ENCODE measurements at regions not wholly inside any gene's neighbourhood (a gene's known extent, or its start where the extent isn't known, plus 50 kb on each side); places are given as distances from the start of the nearest gene placed in this dataset.

GRCh38 chr10:42990016-42990720, 86.7 kb upstream of the RET start:
- intact Hi-C loops (cut with DNase I) = no loop called here
- no peak for TF ChIP-seq POLR2A (IDR thresholded peaks at IDR 0.05)
- no peak for TF ChIP-seq CTCF (IDR thresholded peaks at IDR 0.05)
- H3K27me3 ChIP-seq = no peaks in the 10 kb centered on the region
- H3K4me1 ChIP-seq = no peaks in the 10 kb centered on the region
- WGBS, 2 donors = 80 to 83% methylated on average over 1 of the region's 18 CpGs
- H3K27ac ChIP-seq = no peak overlapping the region
- no peaks in the 10 kb centered on the region for H3K36me3 ChIP-seq
- DNase-seq = no peak
- no peak overlapping the region for H3K4me3 ChIP-seq
- no peaks in the 10 kb centered on the region for H3K9me3 ChIP-seq

GRCh38 chr10:42990721-42991441, 86.0 kb upstream of the RET start:
- 84 to 100% methylated on average over 2 of the region's 18 CpGs for WGBS, 2 donors
- TF ChIP-seq CTCF (IDR thresholded peaks at IDR 0.05) (no peak), POLR2A (IDR thresholded peaks at IDR 0.05) (no peak)

GRCh38 chr10:42991442-42992098, 85.3 kb upstream of the RET start:
- no peak for TF ChIP-seq POLR2A (IDR thresholded peaks at IDR 0.05)
- no peak for TF ChIP-seq CTCF (IDR thresholded peaks at IDR 0.05)
- no peaks in the 10 kb centered on the region for H3K36me3 ChIP-seq
- no peak for DNase-seq
- 100% methylated on average over 1 to 2 of the region's 10 CpGs for WGBS, 2 donors
- no peaks in the 10 kb centered on the region for H3K27me3 ChIP-seq
- intact Hi-C loops (cut with DNase I) = no loop called here
- no peak overlapping the region for H3K27ac ChIP-seq
- H3K9me3 ChIP-seq = no peaks in the 10 kb centered on the region
- no peak overlapping the region for H3K4me3 ChIP-seq
- no peaks in the 10 kb centered on the region for H3K4me1 ChIP-seq

More at GRCh38 chr10:42990721-42991441, 86.0 kb upstream of the RET start:
- no peak for DNase-seq
- no peaks in the 10 kb centered on the region for H3K9me3 ChIP-seq
- no peak overlapping the region for H3K4me3 ChIP-seq
- H3K36me3 ChIP-seq = no peaks in the 10 kb centered on the region
- intact Hi-C loops (cut with DNase I) = no loop called here
- no peaks in the 10 kb centered on the region for H3K4me1 ChIP-seq
- no peak overlapping the region for H3K27ac ChIP-seq
- no peaks in the 10 kb centered on the region for H3K27me3 ChIP-seq

- no peak for DNase-seq
- Histone ChIP-seq H3K4me3 (no peak overlapping the region), H3K27me3 (no peaks in the 10 kb centered on the region), H3K4me1 (no peaks in the 10 kb centered on the region), H3K36me3 (no peaks in the 10 kb centered on the region), H3K9me3 (no peaks in the 10 kb centered on the region), H3K27ac (no peak overlapping the region)
- intact Hi-C loops (cut with DNase I) = no loop called here
- no peak for TF ChIP-seq POLR2A (IDR thresholded peaks at IDR 0.05)
- TF ChIP-seq CTCF (IDR thresholded peaks at IDR 0.05) = no peak
- 80% methylated on average over 2 of the region's 12 CpGs; no CpG with 5 or more reads in 1 of the 2 donors for WGBS, 2 donors
These were observed 84.5 kb upstream of the RET start for GRCh38 chr10:42992156-42992956.
